ENCODE measurements at regions not wholly inside any gene's neighbourhood (a gene's known extent, or its start where the extent isn't known, plus 50 kb on each side); places are given as distances from the start of the nearest gene placed in this dataset.

GRCh38 chr4:125760201-125760819, 445.6 kb downstream of the FAT4 start:
- Histone ChIP-seq H3K36me3 (ENCODE audit: insufficient read depth, low read length) (no peaks in the 10 kb centered on the region), H4K20me1 (ENCODE audit: insufficient read depth, low read length) (no peaks in the 10 kb centered on the region), H3K27me3 (ENCODE audit: insufficient read depth, low read length, poor library complexity) (no peaks in the 10 kb centered on the region), H3K4me1 (ENCODE audit: insufficient read depth, low read length) (no peaks in the 10 kb centered on the region), H3K4me2 (ENCODE audit: insufficient read depth, low read length) (no peak overlapping the region), H2AFZ (ENCODE audit: low read depth, low read length) (no peak overlapping the region), H3K9ac (ENCODE audit: low read depth, low read length) (no peak overlapping the region), H3K9me3 (ENCODE audit: insufficient read depth, low read length, severe bottlenecking) (no peaks in the 10 kb centered on the region), H3K79me2 (ENCODE audit: insufficient read depth, low read length) (no peaks in the 10 kb centered on the region), H3K27ac (ENCODE audit: low read length) (no peak overlapping the region), H3K4me3 (ENCODE audit: low read depth in 1 of 2, low read length in 2 of 2) (no peak overlapping the region)
- DNase-seq (no peak), ATAC-seq (ENCODE audit: insufficient read depth, low read depth) (no peak)
- TF ChIP-seq CTCF (IDR thresholded peaks at IDR 0.05; ENCODE audit: borderline replicate concordance, extremely low read depth, low read length, poor library complexity, severe bottlenecking) = no peak
- TF ChIP-seq EZH2 (IDR thresholded peaks at IDR 0.05; ENCODE audit: borderline replicate concordance, low read depth, low read length, severe bottlenecking) = no peak

- no peaks in the 10 kb centered on the region for H4K20me1 ChIP-seq (ENCODE audit: insufficient read depth, low read length)
- H3K9me3 ChIP-seq (ENCODE audit: insufficient read depth, low read length, severe bottlenecking) = no peaks in the 10 kb centered on the region
- ATAC-seq (ENCODE audit: insufficient read depth, low read depth) (no peak), DNase-seq (no peak)
- H3K4me1 ChIP-seq (ENCODE audit: insufficient read depth, low read length) = no peaks in the 10 kb centered on the region
- no peak overlapping the region for H2AFZ ChIP-seq (ENCODE audit: low read depth, low read length)
- H3K27me3 ChIP-seq (ENCODE audit: insufficient read depth, low read length, poor library complexity) = no peaks in the 10 kb centered on the region
- H3K79me2 ChIP-seq (ENCODE audit: insufficient read depth, low read length) = no peaks in the 10 kb centered on the region
- H3K4me3 ChIP-seq (ENCODE audit: low read depth in 1 of 2, low read length in 2 of 2) = no peak overlapping the region
- H3K36me3 ChIP-seq (ENCODE audit: insufficient read depth, low read length) = no peaks in the 10 kb centered on the region
- no peak for TF ChIP-seq CTCF (IDR thresholded peaks at IDR 0.05; ENCODE audit: borderline replicate concordance, extremely low read depth, low read length, poor library complexity, severe bottlenecking)
- no peak for TF ChIP-seq EZH2 (IDR thresholded peaks at IDR 0.05; ENCODE audit: borderline replicate concordance, low read depth, low read length, severe bottlenecking)
- no peak overlapping the region for H3K4me2 ChIP-seq (ENCODE audit: insufficient read depth, low read length)
- no peak overlapping the region for H3K9ac ChIP-seq (ENCODE audit: low read depth, low read length)
- no peak overlapping the region for H3K27ac ChIP-seq (ENCODE audit: low read length)
Measured at GRCh38 chr4:125760956-125761355, 446.2 kb downstream of the FAT4 start.

DNA sequence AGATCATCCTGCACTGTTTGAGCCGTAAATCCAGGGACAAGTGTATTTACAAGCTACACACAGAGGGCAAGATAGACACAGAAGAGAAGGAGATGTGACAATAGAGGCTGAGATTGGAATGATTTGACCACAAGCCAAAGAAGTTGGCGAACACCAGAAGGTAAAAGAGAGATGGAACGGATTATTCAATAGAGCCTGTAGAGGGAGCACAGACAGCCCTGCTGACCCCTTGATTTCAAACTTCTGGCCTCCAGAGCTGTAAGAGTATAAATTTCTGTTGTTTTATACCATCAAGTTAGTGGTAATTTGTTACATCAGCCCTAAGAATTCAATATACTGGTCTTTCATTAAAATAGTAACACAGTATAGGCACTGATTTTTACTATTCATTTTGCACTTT, 447.8 kb downstream of the FAT4 start:
- Histone ChIP-seq H3K27ac (ENCODE audit: low read length) (no peak overlapping the region), H3K4me3 (ENCODE audit: low read depth in 1 of 2, low read length in 2 of 2) (no peak overlapping the region), H3K36me3 (ENCODE audit: insufficient read depth, low read length) (no peaks in the 10 kb centered on the region), H3K9ac (ENCODE audit: low read depth, low read length) (no peak overlapping the region), H3K4me1 (ENCODE audit: insufficient read depth, low read length) (no peaks in the 10 kb centered on the region), H3K79me2 (ENCODE audit: insufficient read depth, low read length) (no peaks in the 10 kb centered on the region), H3K4me2 (ENCODE audit: insufficient read depth, low read length) (no peak overlapping the region), H2AFZ (ENCODE audit: low read depth, low read length) (no peak overlapping the region), H4K20me1 (ENCODE audit: insufficient read depth, low read length) (no peaks in the 10 kb centered on the region), H3K9me3 (ENCODE audit: insufficient read depth, low read length, severe bottlenecking) (no peaks in the 10 kb centered on the region), H3K27me3 (ENCODE audit: insufficient read depth, low read length, poor library complexity) (no peaks in the 10 kb centered on the region)
- no peak for DNase-seq
- ATAC-seq (ENCODE audit: insufficient read depth, low read depth) = no peak
- TF ChIP-seq CTCF (IDR thresholded peaks at IDR 0.05; ENCODE audit: borderline replicate concordance, extremely low read depth, low read length, poor library complexity, severe bottlenecking) (no peak), EZH2 (IDR thresholded peaks at IDR 0.05; ENCODE audit: borderline replicate concordance, low read depth, low read length, severe bottlenecking) (no peak)
